Endothelial cell of umbilical vein (primary cell): ENCODE measurements at regions not wholly inside any gene's neighbourhood (a gene's known extent, or its start where the extent isn't known, plus 50 kb on each side); places are given as distances from the start of the nearest gene placed in this dataset.

ENCODE experiments used
- BruUV-seq: library from RNA; stranded (reverse); fragments of 400-500 nt; replicated peaks from 2 replicates; lab custom pipeline; 2021; lab: Mats Ljungman, UMichigan
- CTCF ChIA-PET: fragments of 300-600, 350-600 bp; sonication (Branson Sonifier 250); formaldehyde crosslinking; loops from one replicate; lab custom pipeline; 2021; ENCODE audit warnings: antibody characterized with exemption, inconsistent platforms; lab: Charles Lee
- POLR2A ChIA-PET: fragments of 300-600, 350-600 bp; sonication (Branson Sonifier 250); formaldehyde crosslinking; loops from one replicate; lab custom pipeline; 2021; ENCODE audit warnings: antibody characterized with exemption, inconsistent platforms; lab: Charles Lee
- DNase-seq: peaks from one replicate; pipeline ENCODE4 v3.0.0-alpha.2; 2011; ENCODE audit warnings: low read depth, low spot score
- FAIRE-seq: peaks from 2 replicates; lab custom pipeline; 2011; peaks lifted over from hg19 to GRCh38; lab: Jason Lieb, UNC
- H2AFZ ChIP-seq: 2 replicates; pipeline ENCODE4 v1.6.0; 2012; ENCODE audit warnings: low read depth, low read length, control low read depth, inconsistent platforms
- H3K27ac ChIP-seq: 2 replicates; pipeline ENCODE4 v1.5.1; 2011; ENCODE audit warnings: low read depth, mild to moderate bottlenecking, control low read depth, low read length, moderate library complexity; ENCODE audit not compliant: insufficient read depth
- H3K27me3 ChIP-seq, 2 experiments: 2 replicates each; pipeline versions ENCODE4 v1.6.0 to v1.6.1; 2011; ENCODE audit warnings: low read length in 2 of 2, mixed read lengths in 1 of 2; ENCODE audit not compliant: control insufficient read depth in 2 of 2, insufficient read depth in 2 of 2
- H3K36me3 ChIP-seq, 2 experiments: 2 replicates in 1 of 2; 3 replicates in 1 of 2; pipeline ENCODE4 v1.5.1; 2011; ENCODE audit warnings: low read length in 2 of 2, mild to moderate bottlenecking in 1 of 2, moderate library complexity in 1 of 2; ENCODE audit not compliant: control insufficient read depth in 2 of 2, insufficient read depth in 2 of 2; ENCODE audit errors: extremely low read depth in 1 of 2
- H3K4me1 ChIP-seq: 3 replicates; pipeline ENCODE4 v1.5.1; 2011; ENCODE audit warnings: mild to moderate bottlenecking, low read length; ENCODE audit not compliant: control insufficient read depth, insufficient read depth; ENCODE audit errors: extremely low read depth
- H3K4me2 ChIP-seq: 2 replicates; pipeline ENCODE4 v1.6.1; 2011; ENCODE audit warnings: low read length, control low read depth, mixed read lengths; ENCODE audit not compliant: insufficient read depth
- H3K4me3 ChIP-seq, 3 experiments: fragments of 200-600 bp in 1 of 3; sonication (generic), shearing (Covaris generic) in 1 of 3; replicated peaks in 1 of 3; 2 replicates each; pipeline ENCODE4 v1.5.1; 2011 to 2016; ENCODE audit warnings: control low read depth in 3 of 3, low read length in 3 of 3, mild to moderate bottlenecking in 2 of 3, inconsistent platforms in 1 of 3, low read depth in 1 of 3, moderate library complexity in 1 of 3; ENCODE audit not compliant: insufficient read depth in 1 of 3
- H3K79me2 ChIP-seq: 2 replicates; pipeline ENCODE4 v1.6.0; 2012; ENCODE audit warnings: low read length, inconsistent platforms; ENCODE audit not compliant: control insufficient read depth, insufficient read depth
- H3K9ac ChIP-seq: replicated peaks from 2 replicates; pipeline ENCODE3; 2011; ENCODE audit warnings: low read length, control low read depth; ENCODE audit not compliant: insufficient read depth; ENCODE audit errors: extremely low read depth
- H3K9me1 ChIP-seq: replicated peaks from 3 replicates; pipeline ENCODE4 v1.6.0; 2011; ENCODE audit warnings: mild to moderate bottlenecking, low read length; ENCODE audit not compliant: control insufficient read depth, insufficient read depth; ENCODE audit errors: extremely low read depth
- H3K9me3 ChIP-seq: replicated peaks from 2 replicates; pipeline ENCODE4 v1.5.1; 2012; ENCODE audit warnings: low read length, inconsistent platforms; ENCODE audit not compliant: control insufficient read depth, insufficient read depth
- H4K20me1 ChIP-seq: replicated peaks from 2 replicates; pipeline ENCODE3; 2011; ENCODE audit warnings: mild to moderate bottlenecking, low read length; ENCODE audit not compliant: control insufficient read depth, insufficient read depth; ENCODE audit errors: extremely low read depth
- CTCF ChIP-seq, 2 donors: IDR thresholded peaks; 1 replicate in 1 of 2; 2 replicates in 1 of 2; pipeline ENCODE4 v1.5.1; 2011; ENCODE audit warnings: low read length in 2 of 2, mild to moderate bottlenecking in 2 of 2, moderate library complexity in 2 of 2, control low read depth in 1 of 2, inconsistent platforms in 1 of 2, low read depth in 1 of 2; ENCODE audit not compliant: insufficient read depth in 1 of 2; ENCODE audit errors: extremely low read depth in 1 of 2
- EZH2 ChIP-seq: IDR thresholded peaks from 2 replicates; pipeline ENCODE4 v1.6.1; 2012; ENCODE audit warnings: borderline replicate concordance, low read depth, mild to moderate bottlenecking, moderate library complexity, low read length, inconsistent platforms; ENCODE audit not compliant: severe bottlenecking
- FOS ChIP-seq: IDR thresholded peaks from 2 replicates; pipeline ENCODE4 v1.6.1; 2011; ENCODE audit warnings: mild to moderate bottlenecking, low read length, moderate library complexity, borderline replicate concordance; ENCODE audit not compliant: insufficient read depth
- GATA2 ChIP-seq: IDR thresholded peaks from 2 replicates; pipeline ENCODE4 v1.7.0; 2011; ENCODE audit warnings: low read depth, mild to moderate bottlenecking, moderate library complexity, mixed read lengths, low read length; ENCODE audit not compliant: insufficient read length, insufficient read depth
- JUN ChIP-seq: IDR thresholded peaks from 2 replicates; pipeline ENCODE4 v1.6.1; 2011; ENCODE audit warnings: borderline replicate concordance, low read depth; ENCODE audit not compliant: insufficient read length, insufficient read depth
- MAX ChIP-seq: IDR thresholded peaks from 2 replicates; pipeline ENCODE4 v1.6.1; 2011; ENCODE audit not compliant: insufficient read depth, insufficient read length
- MYC ChIP-seq: IDR thresholded peaks from one replicate; pipeline ENCODE4 v1.6.1; 2011; ENCODE audit warnings: mild to moderate bottlenecking, low read depth, low read length
- POLR2A ChIP-seq: IDR thresholded peaks from 2 replicates; pipeline ENCODE4 v1.6.1; 2012; ENCODE audit warnings: low read depth, mild to moderate bottlenecking, control low read depth, low read length
- POLR2AphosphoS5 ChIP-seq: IDR thresholded peaks from 2 replicates; pipeline ENCODE4 v1.6.1; 2012; ENCODE audit warnings: low read depth, mild to moderate bottlenecking, control low read depth, low read length, moderate library complexity; ENCODE audit not compliant: insufficient read depth
- dilution Hi-C: fragments of 300-500 bp; cut with MboI; formaldehyde crosslinking; loops from one replicate; pipeline ENCODE4 v1.15.0; 2019; ENCODE audit warnings: low sequenced_read_pairs; ENCODE audit not compliant: extremely low pct_ligation_motif_present
- intact Hi-C: fragments of 100-400 bp; cut with micrococcal nuclease; formaldehyde crosslinking; loops from one replicate; pipeline ENCODE4 v1.10.0; 2022

GRCh38 chr7:138313829-138314178 is 146.3 kb upstream of the TRIM24 start:
- Histone ChIP-seq H3K9me1 (no peaks in the 10 kb centered on the region), H3K9me3 (no peaks in the 10 kb centered on the region), H3K4me3 (no peak overlapping the region), H3K27me3 (no peaks in the 10 kb centered on the region), H3K79me2 (no peaks in the 10 kb centered on the region), H3K27ac (no peak overlapping the region), H3K36me3 (no peaks in the 10 kb centered on the region), H3K4me1 (no peaks in the 10 kb centered on the region), H3K4me2 (no peak overlapping the region), H4K20me1 (no peaks in the 10 kb centered on the region), H3K9ac (no peak overlapping the region), H2AFZ (no peak overlapping the region)
- TF ChIP-seq POLR2AphosphoS5 (no peak), EZH2 (no peak), GATA2 (no peak), POLR2A (no peak), JUN (no peak), MAX (no peak), CTCF (IDR thresholded peaks at IDR 0.05; ENCODE audit: extremely low read depth in 1 of 2, insufficient read depth in 1 of 2, low read depth in 1 of 2, low read length in 2 of 2) (no peak), FOS (no peak), MYC (no peak)
- dilution Hi-C loops: no loop called here
- DNase-seq (no peak), FAIRE-seq (no peak)
- intact Hi-C loops: no loop called here
- POLR2A ChIA-PET: no interaction called here
- no TSS peak for BruUV-seq
- CTCF ChIA-PET: no interaction called here
